Psoas muscle (tissue), 7 donors: ENCODE measurements at regions not wholly inside any gene's neighbourhood (a gene's known extent, or its start where the extent isn't known, plus 50 kb on each side); places are given as distances from the start of the nearest gene placed in this dataset.
"Not testable (repeated sequence)": the region's sequence is repeated elsewhere in the genome, so short reads cannot be mapped to it uniquely, and the experiment has no call there.

Experiments
- ATAC-seq, 4 donors: fragments of 200-7000 bp; cut with Tn5 transposase; one replicate each; pipeline ENCODE4 v1.9.1; 2020; ENCODE audit warnings: moderate library complexity in 3 of 4, mild to moderate bottlenecking in 2 of 4
- DNase-seq, 2 donors: peaks; one replicate each; pipeline ENCODE4 v3.0.0-alpha.2; 2020
- H3K27ac ChIP-seq: fragments of 200-600 bp; one replicate; pipeline ENCODE4 v1.8.0; 2022
- H3K27me3 ChIP-seq, 3 donors: fragments of 200-600 bp in 1 of 3; one replicate each; pipeline versions ENCODE4 v1.6.1 to v1.8.0; 2013 to 2022; ENCODE audit warnings: low read length in 2 of 3, mild to moderate bottlenecking in 2 of 3, moderate library complexity in 1 of 3; ENCODE audit not compliant: insufficient read depth in 3 of 3
- H3K36me3 ChIP-seq, 2 donors: fragments of 200-600 bp in 1 of 2; one replicate each; pipeline versions ENCODE4 v1.6.1 to v1.8.0; 2013 to 2022; ENCODE audit warnings: low read depth in 1 of 2, mild to moderate bottlenecking in 1 of 2, moderate library complexity in 1 of 2; ENCODE audit not compliant: insufficient read depth in 1 of 2
- H3K4me1 ChIP-seq: fragments of 200-600 bp; one replicate; pipeline ENCODE4 v1.8.0; 2022
- H3K4me3 ChIP-seq: fragments of 200-600 bp; one replicate; pipeline ENCODE4 v1.8.0; 2022; ENCODE audit warnings: mild to moderate bottlenecking
- H3K9me3 ChIP-seq: fragments of 200-600 bp; one replicate; pipeline ENCODE4 v1.8.0; 2022
- CTCF ChIP-seq: fragments of 200-600 bp; IDR thresholded peaks from one replicate; pipeline ENCODE4 v1.8.0; 2022; ENCODE audit warnings: antibody characterized with exemption
- WGBS, 3 donors: extraction: QIAGEN DNeasy Blood & Tissue Kit; methylation state at CpG; one replicate each; pipeline versions ENCODE4 v1.1.6 to v1.1.7; 2013; 5-methylcytosine and 5-hydroxymethylcytosine counted together
- intact Hi-C, 2 donors: fragments of 100-400 bp; cut with DNase I; formaldehyde crosslinking; loops; one replicate each; pipeline versions ENCODE4 v1.11.0 to v1.14.2; 2022
- donor health status: healthy with polysubstance abuse.
- donor health status: DM: no; HTN: no; CAD: no; lungs with moderate emphysema.
- donor health status: Bipolar disorder and iron deficiency.
- donor health status: healthy.
- donor health status: DM: yes; HTN: yes; CAD: no.
- donor health status: DM: no; HTN: no; CAD: no.
- donor health status: DM: yes; HTN: yes; CAD: no.

- peaks cover 26% of the 10 kb centered on the region for H3K4me1 ChIP-seq
- DNase-seq (no peak), ATAC-seq (no peak)
- no peaks in the 10 kb centered on the region for H3K36me3 ChIP-seq
- H3K9me3 ChIP-seq = no peaks in the 10 kb centered on the region
- H3K4me3 ChIP-seq = no peak overlapping the region
- intact Hi-C loops = loop anchor here (5.0 kb wide), 1 partner anchor 40 kb away; no protein-coding TSS in a partner anchor
- peak overlapping the region; percentile 84 for H3K27ac ChIP-seq
- H3K27me3 ChIP-seq = no peaks in the 10 kb centered on the region
- no peak for TF ChIP-seq CTCF
Observed at GRCh38 chr18:11367351-11367750, 218.0 kb upstream of the PIEZO2 start.

- WGBS, 3 donors = 15 to 27% (median 19%) methylated on average over 4 of the region's 4 CpGs
- Histone ChIP-seq H3K27me3 (no peaks in the 10 kb centered on the region), H3K4me1 (peaks cover 26% of the 10 kb centered on the region), H3K9me3 (no peaks in the 10 kb centered on the region), H3K27ac (peak overlapping the region; percentile 84), H3K36me3 (no peaks in the 10 kb centered on the region), H3K4me3 (peak overlapping the region; percentile 31)
- intact Hi-C loops = loop anchor here (5.0 kb wide), 1 partner anchor 39 kb away; no protein-coding TSS in a partner anchor
- peak; percentile 99 to 100 (median 100) for ATAC-seq
- DNase-seq = no peak
- no peak for TF ChIP-seq CTCF
Observed at GRCh38 chr18:11366410-11366809, 217.0 kb upstream of the PIEZO2 start.

GRCh38 chr18:11362856-11363255, 213.5 kb upstream of the PIEZO2 start:
- Histone ChIP-seq H3K36me3 (no peaks in the 10 kb centered on the region), H3K4me1 (peaks cover 22% of the 10 kb centered on the region), H3K9me3 (no peaks in the 10 kb centered on the region), H3K27ac (no peak overlapping the region), H3K4me3 (no peak overlapping the region), H3K27me3 (no peaks in the 10 kb centered on the region)
- no peak for TF ChIP-seq CTCF
- WGBS, 3 donors = 82 to 93% (median 89%) methylated on average over 1 of the region's 1 CpG
- intact Hi-C loops = no loop called here
- no peak for ATAC-seq
- DNase-seq = no peak

GRCh38 chr18:11361862-11362261, 212.5 kb upstream of the PIEZO2 start:
- H3K27ac ChIP-seq, H3K27me3 ChIP-seq, intact Hi-C loops, H3K36me3 ChIP-seq, H3K9me3 ChIP-seq, DNase-seq, H3K4me3 ChIP-seq, ATAC-seq: not testable (repeated sequence)
- peaks cover 13% of the 10 kb centered on the region for H3K4me1 ChIP-seq
- 94 to 97% (median 96%) methylated on average over 6 of the region's 6 CpGs for WGBS, 3 donors

GRCh38 chr18:11357678-11358077, 208.3 kb upstream of the PIEZO2 start:
- ATAC-seq (peak in 1 of 4 donors; percentile 28), DNase-seq (no peak)
- no peak for TF ChIP-seq CTCF
- no peak overlapping the region for H3K4me3 ChIP-seq
- WGBS, 3 donors = 72 to 79% (median 76%) methylated on average over 1 of the region's 1 CpG
- H3K4me1 ChIP-seq = no peaks in the 10 kb centered on the region
- no peaks in the 10 kb centered on the region for H3K36me3 ChIP-seq
- intact Hi-C loops = no loop called here
- no peaks in the 10 kb centered on the region for H3K9me3 ChIP-seq
- no peak overlapping the region for H3K27ac ChIP-seq
- no peaks in the 10 kb centered on the region for H3K27me3 ChIP-seq

- H3K4me3 ChIP-seq, DNase-seq, H3K4me1 ChIP-seq, ATAC-seq, H3K27ac ChIP-seq, H3K36me3 ChIP-seq, H3K27me3 ChIP-seq, intact Hi-C loops: not testable (repeated sequence)
- WGBS, 3 donors = 84 to 95% (median 85%) methylated on average over 18 of the region's 18 CpGs
- H3K9me3 ChIP-seq = peaks cover 20% of the 10 kb centered on the region
Observed at GRCh38 chr18:11344576-11344975, 195.2 kb upstream of the PIEZO2 start.
